Choroid plexus epithelial cell (primary cell): ENCODE measurements at regions not wholly inside any gene's neighbourhood (a gene's known extent, or its start where the extent isn't known, plus 50 kb on each side); places are given as distances from the start of the nearest gene placed in this dataset.

Source experiments
- DNase-seq: peaks from one replicate; pipeline ENCODE4 v3.0.0-alpha.2; 2010; ENCODE audit warnings: low read depth
- H3K4me3 ChIP-seq: 2 replicates; pipeline ENCODE4 v1.5.1; 2011; ENCODE audit warnings: low read depth, mild to moderate bottlenecking, control low read depth, low read length, moderate library complexity
- TF ChIP-seq, protein P1 (sequence below): conservative IDR thresholded peaks from 2 replicates; pipeline ENCODE4 v1.5.1; 2011; ENCODE audit warnings: low read depth, mild to moderate bottlenecking, control low read depth, inconsistent platforms, low read length, moderate library complexity

DNA sequence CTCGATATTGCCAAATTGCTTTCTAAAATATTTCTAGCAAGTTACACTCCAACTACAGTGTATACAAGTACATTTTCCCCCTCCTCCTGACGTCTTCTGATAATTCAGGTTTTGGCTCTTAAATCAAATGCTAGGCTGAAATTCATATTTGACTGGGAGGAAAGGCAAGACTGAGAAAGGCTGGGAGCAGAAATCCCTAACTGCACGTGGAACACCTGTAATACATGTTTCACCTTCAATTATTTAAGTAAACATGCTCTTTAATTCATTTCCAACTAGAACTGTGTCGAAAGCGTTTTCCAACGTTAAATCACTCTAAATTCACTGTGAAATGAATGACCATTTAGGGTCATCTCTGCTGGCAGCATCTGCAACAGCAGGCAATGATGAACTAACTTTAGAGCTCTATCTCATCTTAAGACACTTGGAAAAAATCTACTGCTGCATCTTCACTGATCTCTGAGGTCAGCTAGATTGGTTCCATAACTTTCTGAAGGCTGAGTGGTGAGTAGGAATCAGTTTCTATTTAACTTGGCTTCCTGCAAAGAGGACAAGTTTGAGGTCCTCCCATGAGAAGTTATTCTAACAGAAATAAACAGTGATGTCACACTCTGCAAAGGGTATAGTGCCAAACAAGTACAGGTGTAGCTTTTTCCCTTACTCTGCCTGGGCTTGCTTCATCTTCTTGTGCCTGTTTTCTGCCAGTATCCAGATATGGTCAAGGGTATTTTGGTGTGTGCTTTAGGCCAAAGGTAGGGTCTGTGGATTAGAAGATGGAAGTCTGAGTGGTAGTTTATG lies 144.3 kb upstream of the PAK3 start:
- TF ChIP-seq, protein P1, sequence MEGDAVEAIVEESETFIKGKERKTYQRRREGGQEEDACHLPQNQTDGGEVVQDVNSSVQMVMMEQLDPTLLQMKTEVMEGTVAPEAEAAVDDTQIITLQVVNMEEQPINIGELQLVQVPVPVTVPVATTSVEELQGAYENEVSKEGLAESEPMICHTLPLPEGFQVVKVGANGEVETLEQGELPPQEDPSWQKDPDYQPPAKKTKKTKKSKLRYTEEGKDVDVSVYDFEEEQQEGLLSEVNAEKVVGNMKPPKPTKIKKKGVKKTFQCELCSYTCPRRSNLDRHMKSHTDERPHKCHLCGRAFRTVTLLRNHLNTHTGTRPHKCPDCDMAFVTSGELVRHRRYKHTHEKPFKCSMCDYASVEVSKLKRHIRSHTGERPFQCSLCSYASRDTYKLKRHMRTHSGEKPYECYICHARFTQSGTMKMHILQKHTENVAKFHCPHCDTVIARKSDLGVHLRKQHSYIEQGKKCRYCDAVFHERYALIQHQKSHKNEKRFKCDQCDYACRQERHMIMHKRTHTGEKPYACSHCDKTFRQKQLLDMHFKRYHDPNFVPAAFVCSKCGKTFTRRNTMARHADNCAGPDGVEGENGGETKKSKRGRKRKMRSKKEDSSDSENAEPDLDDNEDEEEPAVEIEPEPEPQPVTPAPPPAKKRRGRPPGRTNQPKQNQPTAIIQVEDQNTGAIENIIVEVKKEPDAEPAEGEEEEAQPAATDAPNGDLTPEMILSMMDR, result no peak
- no peak overlapping the region for H3K4me3 ChIP-seq
- no peak for DNase-seq

DNA sequence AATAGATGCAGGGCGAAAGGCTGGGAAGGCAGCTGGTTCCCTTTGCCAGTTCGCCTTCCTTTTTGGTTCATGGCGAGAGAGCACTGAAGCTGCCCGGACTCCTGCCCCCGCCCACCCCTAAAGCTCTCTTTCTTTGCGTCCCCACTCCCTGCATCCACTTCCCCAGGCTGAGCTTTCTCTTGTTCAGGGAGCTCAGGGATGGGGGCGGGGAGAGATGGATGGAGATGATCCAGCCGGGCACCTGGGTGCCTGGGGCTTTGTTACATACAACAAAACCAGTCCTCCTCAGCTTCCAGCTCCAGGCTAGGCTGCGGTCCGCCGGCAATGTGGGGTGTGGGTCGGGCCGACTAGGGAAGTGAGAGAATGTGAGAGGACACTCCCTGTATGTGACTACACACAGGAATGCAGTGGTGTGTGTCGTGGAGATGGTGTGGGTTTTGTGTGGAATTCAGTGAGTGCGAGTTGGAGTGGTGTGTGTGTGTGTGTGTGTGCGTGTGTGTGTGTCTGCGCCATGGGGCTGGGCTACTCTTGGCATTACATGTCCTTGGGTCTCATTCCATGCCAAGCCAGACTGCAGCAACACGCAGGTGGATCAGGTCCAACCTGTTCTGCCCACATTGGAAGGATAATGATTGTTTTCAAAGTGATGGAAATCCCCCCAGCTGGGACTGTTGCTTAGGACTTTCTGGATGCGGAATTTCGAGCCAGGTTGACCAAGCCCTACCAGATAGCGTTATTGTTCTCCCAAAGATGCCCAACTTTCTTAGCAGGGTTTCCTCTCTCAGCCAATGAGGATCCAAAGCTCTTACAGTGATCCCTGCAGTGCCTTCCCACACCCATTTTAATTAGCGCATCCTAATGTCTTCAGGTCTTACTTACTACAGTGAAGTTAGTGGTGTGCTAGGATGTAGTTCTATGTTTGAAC lies 149.4 kb upstream of the CHRDL1 start:
- no peak for DNase-seq
- no peak overlapping the region for H3K4me3 ChIP-seq

DNA sequence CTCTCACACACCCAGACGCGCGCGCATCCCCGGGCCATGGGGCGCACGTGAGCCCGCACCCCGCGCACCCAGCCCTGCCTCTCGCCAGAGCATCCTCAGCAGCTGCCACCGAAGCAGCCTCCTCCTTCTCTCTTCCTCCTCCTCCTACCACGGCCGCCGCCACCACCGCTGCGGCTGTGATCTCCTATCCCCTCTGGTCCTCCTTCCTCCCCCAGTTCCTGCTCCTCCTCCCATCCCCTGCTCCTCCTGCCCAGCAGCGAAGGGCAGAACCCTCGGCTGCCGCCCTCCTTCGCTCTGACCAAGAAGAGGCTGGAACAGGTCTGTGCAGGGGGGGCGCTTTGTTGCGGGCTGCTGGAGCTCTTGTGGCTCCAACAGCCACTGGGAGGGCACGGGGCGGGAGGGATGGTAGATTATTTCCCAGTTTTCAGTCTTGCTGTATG lies 148.7 kb upstream of the CHRDL1 start:
- no peak for DNase-seq
- TF ChIP-seq, protein P1, result no peak
- no peak overlapping the region for H3K4me3 ChIP-seq

More for the DNA sequence above, 149.4 kb upstream of the CHRDL1 start:
- TF ChIP-seq, protein P1, result no peak

DNA sequence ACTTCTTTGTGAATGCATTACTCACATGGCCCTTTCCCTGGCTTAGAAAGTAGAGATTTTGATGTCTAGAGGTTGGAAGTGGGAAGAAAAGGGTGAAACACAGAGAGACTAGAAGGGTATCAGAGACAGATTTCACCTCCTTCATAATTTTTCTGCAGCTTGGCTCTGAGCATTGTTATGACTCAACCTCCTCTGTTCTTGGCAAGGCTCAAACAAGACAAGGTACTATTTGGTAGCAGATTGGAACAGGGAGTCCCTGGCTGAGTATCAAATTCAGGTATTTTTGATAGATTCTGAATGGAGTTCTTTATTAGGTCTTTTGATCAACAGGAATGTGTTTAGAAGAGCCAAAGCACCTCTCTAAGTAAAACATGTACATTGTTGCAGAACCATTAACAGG lies 146.3 kb upstream of the CHRDL1 start:
- no peak for DNase-seq
- no peak overlapping the region for H3K4me3 ChIP-seq
- TF ChIP-seq, protein P1, result no peak

DNA sequence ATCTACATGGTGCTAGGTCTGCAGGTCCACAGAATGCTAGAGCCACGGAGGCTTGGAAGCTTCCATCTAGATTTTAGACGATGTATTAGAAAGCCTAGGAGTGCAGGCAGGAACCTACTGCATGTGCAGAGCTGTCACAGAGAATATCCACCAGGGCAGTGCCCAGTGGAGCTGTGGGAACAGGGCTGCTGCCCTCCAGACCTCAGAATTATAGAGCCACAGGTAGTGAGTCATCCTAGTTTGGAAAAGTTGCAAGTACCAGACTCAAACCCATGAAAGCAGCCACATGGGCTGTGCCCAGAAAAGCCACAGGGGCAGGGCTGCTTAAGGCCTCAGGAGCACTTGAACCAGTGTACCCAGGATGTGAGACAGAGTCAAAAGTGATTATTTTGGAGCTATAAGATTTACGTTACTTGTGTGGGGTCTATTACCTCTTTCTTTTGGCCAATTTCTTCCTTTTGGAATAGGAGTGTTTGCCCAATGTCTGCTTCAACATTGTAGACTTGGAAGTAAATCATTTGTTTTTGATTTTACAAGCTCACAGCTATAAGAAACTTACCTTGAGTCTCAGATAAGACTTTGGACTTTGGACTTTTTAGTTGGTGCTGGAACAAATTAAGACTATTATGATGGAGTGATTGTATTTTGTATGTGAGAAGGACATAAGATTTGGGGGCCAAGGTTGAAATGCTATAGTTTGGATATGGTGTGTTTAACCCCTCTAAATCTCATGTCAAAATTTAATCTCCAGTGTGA lies 143.5 kb upstream of the CHRDL1 start:
- TF ChIP-seq, protein P1, result no peak
- DNase-seq, result no peak
- H3K4me3 ChIP-seq, result no peak overlapping the region

DNA sequence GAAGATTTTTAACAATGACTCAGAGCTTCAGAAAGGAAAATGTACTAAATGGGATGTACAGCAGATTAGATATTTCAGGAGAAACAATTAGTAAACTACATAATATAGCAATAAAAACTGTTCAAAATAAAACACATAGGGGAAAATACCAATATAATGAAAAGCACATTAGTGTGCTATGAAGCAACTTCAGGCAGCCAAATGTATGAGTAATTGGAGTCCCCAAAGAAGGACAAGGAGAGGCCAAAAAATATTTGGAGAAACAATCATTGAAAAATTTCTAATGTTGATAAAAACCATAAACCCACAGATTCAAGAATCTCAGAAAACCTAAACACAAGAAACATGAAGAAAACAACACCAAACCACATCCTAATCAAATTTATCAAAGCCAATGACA lies 129.3 kb upstream of the CHRDL1 start:
- DNase-seq, result no peak
- TF ChIP-seq, protein P1, result no peak

More for the DNA sequence above, 129.3 kb upstream of the CHRDL1 start:
- H3K4me3 ChIP-seq, result no peak overlapping the region
